DND-41 (cell line): ENCODE measurements at regions not wholly inside any gene's neighbourhood (a gene's known extent, or its start where the extent isn't known, plus 50 kb on each side); places are given as distances from the start of the nearest gene placed in this dataset.

Experiments used
- EZH2 ChIP-seq: IDR thresholded peaks from 3 replicates; pipeline ENCODE4 v1.6.1; 2012; ENCODE audit warnings: borderline replicate concordance, low read depth, mild to moderate bottlenecking, moderate library complexity, low read length, inconsistent platforms; ENCODE audit not compliant: severe bottlenecking
- TF ChIP-seq, protein P1 (sequence below): IDR thresholded peaks from 2 replicates; pipeline ENCODE4 v1.5.1; 2012; ENCODE audit warnings: borderline replicate concordance, low read length, moderate library complexity, mild to moderate bottlenecking; ENCODE audit not compliant: poor library complexity, severe bottlenecking; ENCODE audit errors: extremely low read depth

DNA sequence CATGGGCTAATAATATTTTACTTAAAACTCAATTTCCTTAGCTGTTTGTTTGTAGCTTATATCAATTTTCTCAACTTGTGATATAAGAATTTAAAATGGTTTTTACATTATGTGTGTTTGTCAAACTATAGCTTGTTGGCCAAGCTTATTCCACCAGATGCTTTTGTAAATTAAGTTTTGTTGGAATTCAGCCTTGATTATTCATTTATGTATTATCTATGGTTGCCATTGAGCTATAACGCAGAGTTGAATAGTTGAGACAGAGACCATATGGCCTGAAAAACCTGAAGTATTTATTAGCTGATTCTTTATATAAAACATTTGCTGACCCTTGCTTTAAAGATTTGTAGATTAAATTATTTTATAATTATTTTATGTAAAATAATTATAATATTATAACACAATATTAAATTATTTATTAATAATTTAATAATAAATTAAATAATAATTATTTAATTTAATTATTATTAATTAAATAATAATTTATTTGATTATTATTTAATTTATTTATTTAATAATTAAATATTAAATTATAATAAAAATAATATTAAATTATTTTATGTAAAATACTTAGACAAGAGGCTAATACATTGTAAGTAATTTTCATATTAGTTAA, 779.6 kb upstream of the NECTIN3 start:
- TF ChIP-seq, protein P1, sequence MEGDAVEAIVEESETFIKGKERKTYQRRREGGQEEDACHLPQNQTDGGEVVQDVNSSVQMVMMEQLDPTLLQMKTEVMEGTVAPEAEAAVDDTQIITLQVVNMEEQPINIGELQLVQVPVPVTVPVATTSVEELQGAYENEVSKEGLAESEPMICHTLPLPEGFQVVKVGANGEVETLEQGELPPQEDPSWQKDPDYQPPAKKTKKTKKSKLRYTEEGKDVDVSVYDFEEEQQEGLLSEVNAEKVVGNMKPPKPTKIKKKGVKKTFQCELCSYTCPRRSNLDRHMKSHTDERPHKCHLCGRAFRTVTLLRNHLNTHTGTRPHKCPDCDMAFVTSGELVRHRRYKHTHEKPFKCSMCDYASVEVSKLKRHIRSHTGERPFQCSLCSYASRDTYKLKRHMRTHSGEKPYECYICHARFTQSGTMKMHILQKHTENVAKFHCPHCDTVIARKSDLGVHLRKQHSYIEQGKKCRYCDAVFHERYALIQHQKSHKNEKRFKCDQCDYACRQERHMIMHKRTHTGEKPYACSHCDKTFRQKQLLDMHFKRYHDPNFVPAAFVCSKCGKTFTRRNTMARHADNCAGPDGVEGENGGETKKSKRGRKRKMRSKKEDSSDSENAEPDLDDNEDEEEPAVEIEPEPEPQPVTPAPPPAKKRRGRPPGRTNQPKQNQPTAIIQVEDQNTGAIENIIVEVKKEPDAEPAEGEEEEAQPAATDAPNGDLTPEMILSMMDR = no peak
- TF ChIP-seq EZH2 = no peak
